ENCODE measurements at regions not wholly inside any gene's neighbourhood (a gene's known extent, or its start where the extent isn't known, plus 50 kb on each side); places are given as distances from the start of the nearest gene placed in this dataset.
"Not testable (repeated sequence)": the region's sequence is repeated elsewhere in the genome, so short reads cannot be mapped to it uniquely, and the experiment has no call there.

DNA sequence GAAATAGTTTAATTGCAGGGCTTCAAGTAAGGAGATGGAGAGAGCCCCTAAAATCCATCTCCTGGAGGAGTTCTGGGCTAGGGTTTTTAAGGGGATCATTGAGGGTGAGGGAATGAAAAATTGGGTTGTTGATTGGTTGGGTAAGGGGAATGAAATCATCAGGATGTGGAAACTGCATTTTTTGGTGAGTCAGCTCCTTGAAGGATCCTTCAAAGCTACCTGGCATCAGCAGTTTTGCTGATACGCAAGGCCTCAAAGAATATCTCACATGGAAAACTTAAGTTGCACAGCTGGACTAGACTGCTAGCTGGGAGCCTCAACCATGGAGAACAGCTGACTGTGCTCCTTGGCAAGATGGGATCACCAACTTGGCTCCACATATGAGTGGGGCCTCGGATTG is 136.7 kb downstream of the FGF10 start:
- no peak for DNase-seq

GRCh38 chr5:44246986-44247385 is 142.2 kb downstream of the FGF10 start:
- no peak for DNase-seq

- DNase-seq: no peak
These were observed 143.3 kb downstream of the FGF10 start for GRCh38 chr5:44245935-44246334.

DNA sequence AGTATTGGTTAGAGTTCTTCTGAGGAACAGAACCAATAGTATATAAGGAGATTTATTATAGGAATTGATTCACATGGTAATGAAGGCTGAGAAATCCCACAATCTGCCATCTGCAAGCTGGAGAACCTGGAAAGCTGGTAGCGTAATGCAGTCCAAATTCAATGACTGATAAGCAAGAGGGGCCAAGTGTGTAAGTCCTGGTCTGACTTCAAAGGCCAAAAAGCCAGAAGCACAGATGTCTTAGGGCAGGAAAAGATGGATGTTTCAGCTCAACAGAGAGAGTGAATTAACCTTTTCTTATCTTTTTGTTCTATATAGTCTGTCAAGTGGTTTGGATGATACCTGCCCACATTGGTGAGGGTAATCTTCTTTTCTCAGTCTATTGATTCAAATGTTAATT is 146.4 kb downstream of the FGF10 start:
- no peak for DNase-seq

DNA sequence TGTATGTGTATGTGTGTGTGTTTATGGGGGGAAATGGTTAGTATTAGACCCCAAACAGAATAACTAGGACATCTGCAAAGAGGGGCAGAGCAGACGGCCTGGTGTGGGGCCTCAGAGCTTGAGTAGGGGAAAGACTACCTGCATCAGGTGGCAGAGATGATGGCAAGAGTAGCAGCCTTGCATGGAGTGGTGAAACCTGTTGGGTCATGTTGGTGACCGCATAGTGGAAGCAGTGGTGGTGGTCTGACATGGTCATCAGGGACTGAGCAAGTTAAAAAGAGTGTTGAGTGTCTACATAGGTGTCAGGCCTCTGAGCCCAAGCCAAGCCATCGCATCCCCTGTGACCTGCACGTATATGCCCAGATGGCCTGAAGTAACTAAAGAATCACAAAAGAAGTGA is 153.2 kb downstream of the FGF10 start:
- DNase-seq: no peak

DNA sequence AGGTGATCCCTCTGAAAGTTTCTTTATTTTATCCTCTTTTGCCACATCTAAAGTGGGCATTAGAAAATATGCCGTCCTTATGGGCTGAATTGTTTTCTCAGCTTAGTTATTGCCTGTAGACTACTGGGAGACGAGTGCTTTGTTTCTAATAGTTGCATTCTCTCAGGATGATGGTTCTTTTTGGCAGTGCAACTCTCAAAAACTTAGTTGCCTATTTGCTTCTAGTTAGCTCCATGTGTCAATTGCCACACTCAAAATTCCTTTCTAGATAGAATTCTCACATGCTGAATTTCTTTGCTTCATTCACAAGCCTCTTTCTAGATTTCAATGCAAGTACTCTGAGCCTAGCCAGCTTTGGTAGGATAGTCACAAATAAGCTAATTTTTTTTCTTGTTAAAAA is 155.5 kb downstream of the FGF10 start:
- DNase-seq: no peak

GRCh38 chr5:44225231-44226160 is 163.7 kb downstream of the FGF10 start:
- no peak for DNase-seq

DNA sequence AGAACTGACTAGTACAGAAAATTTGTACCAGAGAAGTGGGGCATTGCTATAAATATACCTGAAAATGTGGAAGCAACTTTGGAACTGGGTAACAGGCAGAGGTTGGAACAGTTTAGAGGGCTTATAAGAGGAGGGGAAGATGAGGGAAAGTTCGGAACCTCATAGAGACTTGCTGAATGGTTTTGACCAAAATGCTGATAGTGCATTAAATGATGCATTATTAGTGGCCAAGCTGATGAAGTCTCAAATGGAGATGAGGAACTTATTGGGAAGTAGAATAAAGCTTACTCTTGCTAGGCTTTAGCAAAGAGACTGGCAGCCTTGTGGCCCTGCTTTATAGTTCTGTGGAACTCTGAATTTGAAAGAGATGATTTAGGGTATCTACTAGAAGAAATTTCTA is 189.8 kb downstream of the FGF10 start:
- DNase-seq: no peak

DNA sequence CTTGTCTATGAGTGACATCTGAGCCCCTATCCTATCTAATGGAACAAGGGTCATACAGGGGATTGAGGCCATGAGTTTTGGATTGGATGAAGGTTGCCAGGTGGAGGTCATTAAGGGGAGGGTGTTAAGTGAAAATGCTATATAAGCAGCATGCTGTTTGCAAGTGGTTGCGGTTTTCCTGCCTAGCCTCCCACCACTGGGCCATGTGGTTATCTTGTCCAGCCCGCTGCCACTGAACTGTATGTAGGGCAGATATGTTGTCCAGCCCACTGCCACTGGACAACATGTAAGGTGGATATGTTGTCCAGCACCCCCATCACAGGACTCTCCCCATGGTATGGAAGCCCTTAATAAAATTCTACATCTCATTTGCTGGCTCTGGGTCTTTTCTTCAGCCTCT is 200.0 kb downstream of the FGF10 start:
- DNase-seq: no peak

- no peak for DNase-seq
These were observed 201.2 kb downstream of the FGF10 start for GRCh38 chr5:44187973-44188372.

DNA sequence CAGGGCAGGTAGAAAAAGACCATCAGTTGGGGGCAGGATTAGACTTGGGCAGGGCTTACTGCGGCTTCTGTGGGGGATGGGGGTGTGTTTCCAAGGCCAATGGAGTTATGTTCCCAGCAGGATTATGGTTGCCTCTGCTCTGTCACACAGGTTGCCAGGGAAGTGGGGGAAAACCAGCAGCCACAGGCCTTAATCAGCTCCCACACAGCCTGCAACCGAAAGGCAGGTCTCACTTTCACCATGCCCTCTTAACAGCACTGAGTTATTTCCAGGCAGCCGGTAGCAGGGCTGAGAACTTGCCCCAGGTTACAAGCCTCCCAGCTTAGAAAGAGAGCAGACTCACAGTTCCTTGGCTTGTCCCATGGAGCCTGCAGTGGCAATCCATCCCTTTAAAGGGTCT is 205.5 kb downstream of the FGF10 start:
- DNase-seq: no peak

- no peak for DNase-seq
These were observed 205.9 kb downstream of the FGF10 start for GRCh38 chr5:44183312-44183711.

- DNase-seq: no peak
These were observed 210.8 kb downstream of the FGF10 start for GRCh38 chr5:44178414-44178813.

- DNase-seq: no peak
These were observed 221.7 kb downstream of the FGF10 start for GRCh38 chr5:44167540-44167939.

GRCh38 chr5:44160369-44160768 is 228.9 kb downstream of the FGF10 start:
- no peak for DNase-seq

DNA sequence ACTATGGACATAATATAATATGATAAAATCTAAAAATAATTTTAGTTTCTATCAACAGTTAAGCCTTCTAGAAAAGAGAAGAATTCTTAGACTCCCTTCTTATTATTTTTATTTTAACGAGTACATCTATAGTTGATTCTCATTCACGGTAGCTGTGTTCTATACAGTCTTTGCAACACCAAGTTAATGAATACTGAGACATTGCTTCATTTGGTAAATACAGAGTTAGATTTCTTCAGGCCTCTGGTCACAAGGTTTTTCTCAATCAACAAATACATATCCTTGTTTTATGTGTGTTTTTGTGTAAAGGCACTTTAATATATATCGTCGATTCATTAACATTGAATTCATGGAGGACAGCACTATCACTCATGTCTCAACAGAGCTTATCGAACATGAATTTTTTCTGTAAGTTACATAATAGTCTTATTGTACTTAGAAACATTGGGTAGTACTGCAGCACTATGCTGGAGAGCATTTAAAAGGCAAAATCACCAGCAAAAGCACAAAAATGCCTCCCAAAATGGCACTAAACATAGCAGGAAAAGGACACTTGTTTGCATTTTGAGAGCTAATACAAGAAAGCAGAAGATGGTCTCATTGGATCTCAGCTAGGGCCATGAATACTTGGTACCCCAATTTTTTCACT is 239.0 kb downstream of the FGF10 start:
- DNase-seq: no peak

DNA sequence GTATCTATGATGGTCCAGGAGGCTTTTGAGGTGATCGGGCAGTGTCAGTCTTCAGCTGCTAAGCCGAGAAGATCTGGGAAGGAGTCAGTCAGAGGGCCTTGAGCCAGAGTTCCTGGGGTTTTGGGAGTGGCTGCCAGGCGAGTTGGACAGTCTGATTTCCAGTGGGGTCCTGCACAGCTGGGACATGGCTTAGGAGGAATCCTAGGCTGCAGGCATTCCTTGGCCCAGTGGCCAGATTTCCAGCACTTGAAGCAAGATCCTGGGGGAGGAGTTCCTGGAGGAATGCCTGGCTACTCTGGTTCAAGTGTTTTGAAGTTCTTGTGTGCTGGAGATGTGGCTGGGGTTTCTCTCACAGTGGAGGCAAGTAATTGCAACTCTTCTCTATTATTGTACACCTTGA is 271.3 kb downstream of the FGF10 start:
- not testable (repeated sequence) for DNase-seq

- DNase-seq: not testable (repeated sequence)
These were observed 281.0 kb downstream of the FGF10 start for GRCh38 chr5:44108232-44108631.

DNA sequence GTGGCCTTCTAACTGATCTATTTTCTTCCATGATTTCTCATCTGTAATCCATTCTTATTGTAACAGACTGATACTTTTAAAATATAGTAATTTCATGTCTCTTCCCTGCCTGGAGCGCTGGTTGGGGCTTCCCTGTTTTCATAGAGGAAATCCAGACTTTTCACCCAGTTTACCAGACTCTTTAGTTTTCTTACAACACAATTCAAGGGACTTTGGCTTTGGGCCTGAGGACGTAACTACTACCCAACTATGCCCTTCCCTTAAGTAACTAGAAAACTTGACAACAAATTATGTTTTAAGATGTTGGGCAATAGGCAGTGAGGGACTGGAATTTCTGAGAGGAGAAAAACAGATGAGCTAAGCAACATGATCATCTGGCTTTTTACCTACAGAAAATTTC is 289.6 kb downstream of the FGF10 start:
- DNase-seq: no peak

DNA sequence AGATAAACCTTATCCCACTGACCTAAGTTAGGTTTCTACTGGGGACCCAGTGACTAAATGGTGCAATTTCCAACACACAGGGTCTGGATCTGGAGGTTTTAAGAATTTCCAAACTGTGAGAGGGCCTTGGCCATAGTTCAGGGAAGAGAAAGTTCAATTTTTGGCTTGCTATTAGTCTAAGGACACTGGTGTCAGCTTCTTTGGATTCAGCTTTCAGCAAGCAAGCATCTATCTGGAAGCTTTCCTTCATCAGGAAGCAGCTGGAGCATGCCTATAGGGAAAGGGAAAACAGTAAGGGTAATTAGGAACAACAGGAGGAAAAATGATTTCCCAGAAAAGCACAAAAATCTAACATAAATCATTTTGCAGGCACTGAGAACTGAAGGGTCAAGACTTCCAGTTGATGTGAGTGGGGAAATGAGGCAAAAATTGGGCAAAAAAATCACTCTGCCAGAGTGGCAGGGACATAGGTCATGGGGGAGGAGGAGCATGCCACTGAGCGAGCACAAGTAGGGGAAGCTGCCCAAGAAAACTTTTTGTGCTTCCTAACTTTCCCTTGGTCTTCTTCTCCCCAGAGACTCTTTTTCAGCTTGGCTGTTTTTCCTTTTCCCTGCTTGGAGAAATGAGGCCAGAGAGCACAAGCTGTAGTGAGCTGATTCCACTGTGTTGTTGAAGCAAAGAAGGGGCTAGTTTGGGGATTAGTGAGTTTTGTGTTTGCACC is 299.6 kb downstream of the FGF10 start:
- DNase-seq: no peak

DNA sequence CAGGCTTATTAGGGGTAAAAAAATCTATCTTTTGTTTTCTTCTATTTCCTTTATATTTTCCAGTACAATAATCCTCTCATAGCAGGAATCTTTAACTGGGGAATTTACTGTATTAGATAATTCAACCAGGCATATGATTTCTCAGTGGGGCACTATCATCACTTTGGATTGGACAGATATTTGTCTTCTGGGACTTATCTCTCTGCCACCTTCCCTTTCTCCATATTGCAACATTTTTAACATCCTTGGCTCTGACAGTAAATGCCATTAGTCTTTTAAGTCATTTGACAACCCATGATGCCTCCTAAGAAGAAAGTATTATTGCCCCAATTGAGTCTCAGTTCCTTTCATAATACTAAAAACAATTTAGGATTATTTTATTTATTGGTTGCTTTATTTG is 304.1 kb downstream of the FGF10 start:
- DNase-seq: no peak

DNA sequence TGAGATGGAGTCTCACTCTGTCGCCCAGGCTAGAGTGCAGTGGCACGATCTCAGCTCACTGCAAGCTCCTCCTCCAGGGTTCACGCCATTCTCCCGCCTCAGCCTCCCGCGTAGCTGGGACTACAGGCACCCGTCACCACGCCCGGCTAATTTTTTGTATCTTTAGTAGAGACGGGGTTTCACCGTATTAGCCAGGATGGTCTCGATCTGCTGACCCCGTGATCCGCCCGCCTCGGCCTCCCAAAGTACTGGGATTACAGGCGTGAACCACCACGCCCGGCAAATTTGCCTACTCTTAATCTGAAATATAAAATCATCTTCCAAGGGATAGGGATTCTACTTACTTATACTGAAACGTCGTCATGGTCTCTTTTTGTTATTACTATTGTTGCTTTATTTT is 314.7 kb downstream of the FGF10 start:
- not testable (repeated sequence) for DNase-seq

DNA sequence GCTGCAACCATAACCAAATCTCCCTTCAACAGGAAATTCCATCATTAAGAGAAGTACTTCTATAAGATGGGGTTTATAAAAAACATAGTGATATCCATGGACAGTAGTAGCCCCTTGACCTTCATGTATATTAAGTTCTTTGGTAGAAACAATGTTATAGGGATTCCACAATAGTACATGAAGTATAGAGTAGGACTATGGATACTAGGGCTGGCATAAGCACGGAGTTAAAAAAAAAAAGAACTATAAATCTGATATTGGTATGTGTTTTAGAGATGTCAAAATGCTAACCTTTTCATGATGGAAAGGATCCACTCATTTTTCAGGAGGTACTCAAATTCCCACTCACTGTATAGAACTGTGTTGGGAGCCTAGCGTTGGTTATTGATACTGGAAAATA is 337.6 kb downstream of the FGF10 start:
- no peak for DNase-seq
